ENCODE measurements at regions not wholly inside any gene's neighbourhood (a gene's known extent, or its start where the extent isn't known, plus 50 kb on each side); places are given as distances from the start of the nearest gene placed in this dataset.

- CTCF ChIA-PET = no interaction called here
These were observed 735.4 kb upstream of the GRM7 start for GRCh38 chr3:6125520-6125919.

More at GRCh38 chr3:6125520-6125919, 735.4 kb upstream of the GRM7 start:
- H3K9me1 ChIP-seq (replicated peaks; ENCODE audit: control insufficient read depth, extremely low read depth, insufficient read depth, low read length) = no peaks in the 10 kb centered on the region
- no peak overlapping the region for H3K4me3 ChIP-seq (replicated peaks in 1 of 3; ENCODE audit: insufficient read depth in 1 of 3, low read depth in 1 of 3, low read length in 3 of 3)
- no peaks in the 10 kb centered on the region for H3K27me3 ChIP-seq (ENCODE audit: control insufficient read depth in 2 of 2, insufficient read depth in 2 of 2, low read length in 2 of 2)
- no peaks in the 10 kb centered on the region for H3K4me1 ChIP-seq (ENCODE audit: control insufficient read depth, extremely low read depth, insufficient read depth, low read length)
- H3K4me2 ChIP-seq (ENCODE audit: insufficient read depth, low read length) = no peak overlapping the region
- H3K9ac ChIP-seq (replicated peaks; ENCODE audit: extremely low read depth, insufficient read depth, low read length) = no peak overlapping the region
- no peaks in the 10 kb centered on the region for H3K79me2 ChIP-seq (ENCODE audit: control insufficient read depth, insufficient read depth, low read length)
- DNase-seq (ENCODE audit: low read depth, low spot score) (no peak), FAIRE-seq (no peak)
- BruUV-seq (replicated peaks) = no TSS peak
- dilution Hi-C loops (cut with MboI; ENCODE audit: extremely low pct_ligation_motif_present, low sequenced_read_pairs) (no loop called here), intact Hi-C loops (cut with micrococcal nuclease) (no loop called here)
- H3K9me3 ChIP-seq (replicated peaks; ENCODE audit: control insufficient read depth, insufficient read depth, low read length) = peaks cover 2% of the 10 kb centered on the region
- TF ChIP-seq FOS (IDR thresholded peaks at IDR 0.05; ENCODE audit: borderline replicate concordance, insufficient read depth, low read length) (no peak), POLR2A (IDR thresholded peaks at IDR 0.05; ENCODE audit: low read depth, low read length) (no peak), CTCF (IDR thresholded peaks at IDR 0.05; ENCODE audit: extremely low read depth in 1 of 2, insufficient read depth in 1 of 2, low read depth in 1 of 2, low read length in 2 of 2) (no peak), JUN (IDR thresholded peaks at IDR 0.05; ENCODE audit: borderline replicate concordance, insufficient read depth, insufficient read length, low read depth) (no peak), GATA2 (IDR thresholded peaks at IDR 0.05; ENCODE audit: insufficient read depth, insufficient read length, low read depth, low read length) (no peak), MAX (IDR thresholded peaks at IDR 0.05; ENCODE audit: insufficient read depth, insufficient read length) (no peak), POLR2AphosphoS5 (IDR thresholded peaks at IDR 0.05; ENCODE audit: insufficient read depth, low read depth, low read length) (no peak), MYC (IDR thresholded peaks at IDR 0.05; ENCODE audit: low read depth, low read length) (no peak), EZH2 (IDR thresholded peaks at IDR 0.05; ENCODE audit: borderline replicate concordance, low read depth, low read length, severe bottlenecking) (no peak)
- no peak overlapping the region for H3K27ac ChIP-seq (ENCODE audit: insufficient read depth, low read depth, low read length)
- H4K20me1 ChIP-seq (replicated peaks; ENCODE audit: control insufficient read depth, extremely low read depth, insufficient read depth, low read length) = no peaks in the 10 kb centered on the region
- POLR2A ChIA-PET = no interaction called here
- no peak overlapping the region for H2AFZ ChIP-seq (ENCODE audit: low read depth, low read length)
- no peaks in the 10 kb centered on the region for H3K36me3 ChIP-seq (ENCODE audit: control insufficient read depth in 2 of 2, extremely low read depth in 1 of 2, insufficient read depth in 2 of 2, low read length in 2 of 2)

Measured in endothelial cell of umbilical vein (primary cell).